Stimulated activated CD4-positive, alpha-beta T cell treated with anti-CD3 and anti-CD28 coated beads, Interleukin-2, amount 100 ng/mL, for 24 hours (primary cell): ENCODE measurements at regions not wholly inside any gene's neighbourhood (a gene's known extent, or its start where the extent isn't known, plus 50 kb on each side); places are given as distances from the start of the nearest gene placed in this dataset.
A peak's percentile ranks its signal among the peaks of the same experiment; 100 is the strongest.

Experiments
- DNase-seq, 2 donors: peaks; one replicate each; pipeline ENCODE4 v3.0.0-alpha.2; 2020

DNA sequence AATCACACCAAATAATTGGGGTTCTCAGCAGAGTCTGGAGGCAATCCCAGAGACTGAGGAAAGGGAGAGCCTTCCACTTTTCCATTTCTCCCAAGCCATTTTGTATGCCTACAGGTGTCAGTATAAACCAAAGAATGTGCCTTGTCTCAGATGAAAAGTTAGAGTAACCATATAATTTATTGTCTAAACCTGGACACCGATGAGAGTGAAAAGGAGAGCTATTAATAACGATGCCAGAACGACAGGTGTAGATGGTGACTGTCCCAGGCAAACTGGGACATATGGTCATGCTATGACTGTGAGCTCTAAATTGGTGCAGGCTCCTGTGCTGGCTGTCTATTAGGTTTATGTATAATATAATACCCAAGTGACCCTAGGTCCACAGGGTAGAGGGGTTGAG, 219.6 kb downstream of the ARHGAP12 start:
- no peak for DNase-seq

DNA sequence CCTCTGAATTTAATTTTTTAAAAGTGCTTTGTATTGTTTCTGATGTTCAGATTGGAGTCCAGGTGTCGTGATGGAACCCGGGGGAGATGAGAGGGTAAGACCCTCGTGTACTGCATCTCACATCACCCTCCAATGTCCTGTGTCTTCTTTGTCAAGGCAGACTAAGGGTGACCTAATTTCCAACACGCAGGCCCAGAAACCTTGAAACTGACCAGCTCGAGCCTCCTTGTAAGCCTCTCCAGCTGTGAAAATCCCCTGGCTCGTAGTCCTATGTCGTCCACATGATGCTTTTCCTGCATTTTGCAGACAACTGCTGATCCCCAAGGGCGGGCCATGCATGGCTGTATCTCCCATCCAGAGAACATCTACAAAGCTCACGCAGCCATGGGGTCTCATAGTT, 220.2 kb downstream of the ARHGAP12 start:
- no peak for DNase-seq

DNA sequence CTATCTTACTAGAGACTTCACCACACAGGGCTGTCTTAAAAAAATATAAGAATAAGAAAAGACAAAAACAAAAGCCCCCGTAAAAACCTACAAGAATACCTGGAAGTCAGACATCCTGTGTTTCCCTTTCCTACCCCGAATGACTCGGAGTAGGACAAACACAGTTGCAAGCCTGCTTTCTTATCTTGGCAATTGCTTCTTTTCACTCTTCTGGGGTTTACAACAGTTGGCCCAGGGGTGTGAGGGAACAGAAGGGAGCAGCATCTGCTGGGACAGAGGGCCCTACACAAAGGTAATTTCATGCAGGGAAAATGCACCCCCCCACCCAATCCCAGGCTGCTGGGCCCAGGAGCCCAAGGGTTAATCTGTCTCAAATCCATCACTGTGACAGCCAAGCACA, 220.6 kb downstream of the ARHGAP12 start:
- DNase-seq, result no peak

DNA sequence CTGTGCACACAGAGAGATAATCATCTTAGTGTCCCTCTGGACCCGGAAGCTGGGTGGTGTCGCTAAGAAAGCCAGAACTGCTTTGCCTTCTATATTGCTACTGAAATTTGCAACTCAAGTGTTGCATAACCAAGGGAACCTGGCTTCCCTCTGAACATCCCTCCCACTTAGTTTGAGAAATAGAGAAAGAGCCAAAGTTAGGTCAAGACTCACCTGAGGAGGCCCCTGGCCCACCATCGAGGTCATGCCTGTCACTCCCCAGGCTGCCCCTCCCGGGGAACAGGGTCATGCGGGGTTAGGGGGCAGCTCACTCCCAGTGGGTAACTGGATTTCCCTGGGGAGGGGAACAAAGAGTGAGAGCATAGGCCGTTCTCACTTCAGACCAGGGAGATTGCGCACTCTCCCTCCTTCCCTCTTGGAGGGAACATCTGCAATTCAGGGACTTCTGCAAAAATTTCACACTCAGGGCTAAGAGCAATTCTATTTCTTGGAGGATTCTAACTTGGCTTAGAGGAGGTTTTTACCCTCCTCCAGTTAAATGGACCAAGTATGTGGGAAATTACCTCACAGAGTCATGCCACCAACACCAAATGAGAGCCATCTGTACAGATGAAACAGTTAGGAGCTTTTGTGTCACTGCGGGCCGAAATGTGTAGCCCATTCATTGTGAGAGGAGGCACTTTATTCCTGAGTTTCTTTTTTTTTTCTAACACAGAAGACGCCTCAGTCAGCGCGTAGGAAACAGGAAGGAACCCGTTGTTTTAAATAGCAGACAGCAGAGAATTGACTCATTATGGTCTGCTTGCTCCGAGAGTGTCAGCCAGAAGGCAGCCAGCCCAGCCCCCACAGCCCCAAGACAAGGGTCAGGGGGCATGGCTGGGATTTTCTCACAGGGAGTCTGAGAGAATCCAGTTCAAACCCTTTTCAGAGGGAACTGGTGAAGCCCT, 221.3 kb downstream of the ARHGAP12 start:
- peak; percentile 54 to 55 for DNase-seq

DNA sequence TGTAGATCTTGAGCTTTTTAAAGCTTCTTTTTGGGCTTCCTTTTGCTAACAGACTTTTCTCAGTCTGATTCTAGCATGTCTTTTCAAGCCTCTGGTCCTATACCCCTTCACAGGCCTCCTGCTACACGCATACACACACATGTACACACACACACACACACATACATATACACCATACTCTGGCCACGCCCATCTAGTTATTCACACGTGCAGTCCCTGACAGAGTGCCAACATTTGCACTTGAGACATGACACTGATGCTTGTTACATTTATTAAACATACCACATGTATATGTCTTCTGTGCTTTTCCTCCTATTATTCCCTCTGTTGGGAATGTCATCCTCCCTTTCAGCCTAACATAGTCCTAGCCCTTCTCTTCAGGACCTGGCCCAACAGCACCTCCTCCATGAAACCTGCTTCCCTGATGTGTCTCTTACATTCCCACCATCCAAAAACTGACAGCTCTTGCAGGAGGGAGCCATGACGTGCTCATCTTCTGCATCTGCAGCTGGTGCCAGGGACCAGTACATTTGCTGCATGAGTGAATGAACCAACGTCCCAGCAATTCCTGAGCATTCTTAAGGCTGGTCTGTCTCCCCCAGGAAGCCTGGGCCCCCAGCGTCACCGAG, 222.1 kb downstream of the ARHGAP12 start:
- no peak for DNase-seq

DNA sequence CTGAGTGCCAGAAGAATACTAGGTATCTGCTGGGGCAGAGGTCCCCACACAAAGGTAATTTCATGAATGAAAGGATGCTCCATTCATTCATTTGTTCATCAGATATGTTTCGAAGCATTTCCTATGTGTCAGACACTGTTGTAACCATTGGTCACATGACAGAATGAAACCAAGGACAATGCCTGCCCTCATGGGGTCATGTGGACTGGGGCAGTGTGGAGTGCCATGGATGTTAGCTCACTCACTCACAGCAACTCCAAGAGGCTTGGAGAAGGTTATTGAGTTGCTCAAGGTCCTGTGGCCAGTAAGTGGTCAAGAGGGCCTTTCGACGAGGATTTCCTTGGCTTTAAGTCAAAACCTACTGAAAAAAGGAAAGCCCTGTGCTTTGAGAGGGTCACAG, 223.5 kb downstream of the ARHGAP12 start:
- DNase-seq, result no peak

DNA sequence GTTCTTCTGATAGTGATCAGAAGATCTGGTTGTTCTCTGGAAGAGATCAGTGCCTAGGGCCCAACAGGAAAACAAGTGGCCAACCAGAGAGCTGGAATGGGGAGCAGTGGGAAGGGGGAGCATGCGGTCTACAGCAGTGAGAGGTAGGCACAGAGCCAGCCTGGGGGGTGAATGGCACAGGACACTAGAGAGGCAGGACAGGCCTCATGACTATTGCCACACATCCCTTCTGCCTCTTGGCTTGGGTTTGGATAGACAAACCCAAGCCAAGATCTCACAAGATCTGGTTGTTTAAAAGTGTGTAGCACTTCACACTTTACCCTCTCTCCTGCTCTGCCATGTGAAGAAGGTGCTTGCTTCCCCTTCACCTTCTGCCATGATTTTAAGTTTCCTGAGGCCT, 224.4 kb downstream of the ARHGAP12 start:
- no peak for DNase-seq

DNA sequence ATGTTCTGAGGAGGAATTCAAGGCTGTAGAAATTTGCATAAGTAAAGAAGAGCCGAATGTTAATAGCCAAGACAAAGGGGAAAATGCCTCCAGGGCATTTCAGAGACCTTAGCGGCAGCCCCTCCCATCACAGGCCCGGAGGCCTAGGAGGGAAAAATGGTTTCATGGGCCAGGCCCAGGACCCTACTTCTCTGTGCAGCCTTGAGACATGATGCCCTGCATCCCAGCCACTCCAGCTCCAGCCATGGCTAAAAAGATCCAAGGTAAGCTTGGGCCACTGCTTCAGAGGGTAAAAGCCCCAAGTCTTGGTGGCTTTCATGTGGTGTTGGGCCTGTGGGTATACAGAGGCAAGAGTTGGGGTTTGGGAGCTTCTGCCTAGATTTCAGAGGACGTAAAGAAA, 225.7 kb downstream of the ARHGAP12 start:
- DNase-seq, result no peak

DNA sequence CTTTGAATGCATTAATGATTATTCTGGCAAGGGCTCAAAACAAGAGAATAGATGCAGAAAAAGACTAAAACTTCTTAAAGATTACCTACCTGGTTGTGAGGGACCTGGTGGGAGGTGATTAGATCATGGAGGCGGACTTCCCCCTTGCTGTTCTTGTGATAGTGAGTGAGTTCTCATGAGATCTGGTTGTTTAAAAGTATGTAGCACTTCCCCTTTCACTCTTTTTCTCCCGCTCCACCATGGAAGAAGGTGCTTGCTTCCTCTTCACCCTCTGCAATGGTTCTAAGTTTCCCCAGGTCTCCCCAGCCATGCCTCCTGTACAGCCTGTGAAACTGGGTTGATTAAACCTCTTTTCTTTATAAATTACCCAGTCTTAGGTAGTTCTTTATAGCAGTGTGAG, 226.6 kb downstream of the ARHGAP12 start:
- DNase-seq, result no peak

DNA sequence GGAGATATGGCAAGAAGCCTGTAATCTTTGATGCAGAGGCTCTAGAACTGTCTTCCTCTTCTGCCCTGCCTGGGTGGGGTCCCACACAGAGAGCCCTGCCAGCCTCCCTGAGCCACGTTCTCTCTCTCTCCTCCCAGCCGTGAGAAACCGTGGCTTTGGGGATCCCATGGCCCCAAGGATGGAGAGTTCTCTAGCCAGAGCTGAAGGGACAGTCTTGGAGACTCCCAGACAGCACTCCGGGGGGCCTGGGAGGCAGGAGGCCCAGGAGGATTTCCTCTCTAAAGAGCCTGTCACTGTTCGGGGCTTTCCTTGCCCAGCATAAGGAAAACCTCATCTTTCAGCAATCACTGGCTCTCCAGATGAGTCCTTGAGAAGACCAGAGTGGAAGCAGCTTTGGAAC, 227.1 kb downstream of the ARHGAP12 start:
- no peak for DNase-seq

DNA sequence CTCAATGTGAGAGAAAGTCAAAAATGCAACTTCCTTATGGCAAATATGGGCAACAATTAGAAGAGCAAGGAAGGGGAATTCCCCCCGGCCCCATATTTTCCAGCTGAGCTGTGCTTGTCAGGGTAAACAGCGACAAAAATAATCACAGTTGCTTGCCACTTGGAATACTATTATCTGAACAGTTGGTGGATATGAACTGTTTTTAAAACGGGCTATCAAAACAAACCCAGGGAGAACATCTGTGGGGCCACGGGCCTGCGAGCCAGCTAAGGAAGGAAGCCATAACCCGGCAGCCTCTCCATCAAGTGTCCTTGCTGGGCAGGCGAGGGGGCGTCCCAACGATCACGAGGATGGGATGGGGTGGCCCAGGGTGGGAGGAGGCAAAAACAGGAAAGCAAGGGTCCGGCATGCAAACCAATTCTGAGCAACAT, 228.4 kb downstream of the ARHGAP12 start:
- DNase-seq, result no peak

DNA sequence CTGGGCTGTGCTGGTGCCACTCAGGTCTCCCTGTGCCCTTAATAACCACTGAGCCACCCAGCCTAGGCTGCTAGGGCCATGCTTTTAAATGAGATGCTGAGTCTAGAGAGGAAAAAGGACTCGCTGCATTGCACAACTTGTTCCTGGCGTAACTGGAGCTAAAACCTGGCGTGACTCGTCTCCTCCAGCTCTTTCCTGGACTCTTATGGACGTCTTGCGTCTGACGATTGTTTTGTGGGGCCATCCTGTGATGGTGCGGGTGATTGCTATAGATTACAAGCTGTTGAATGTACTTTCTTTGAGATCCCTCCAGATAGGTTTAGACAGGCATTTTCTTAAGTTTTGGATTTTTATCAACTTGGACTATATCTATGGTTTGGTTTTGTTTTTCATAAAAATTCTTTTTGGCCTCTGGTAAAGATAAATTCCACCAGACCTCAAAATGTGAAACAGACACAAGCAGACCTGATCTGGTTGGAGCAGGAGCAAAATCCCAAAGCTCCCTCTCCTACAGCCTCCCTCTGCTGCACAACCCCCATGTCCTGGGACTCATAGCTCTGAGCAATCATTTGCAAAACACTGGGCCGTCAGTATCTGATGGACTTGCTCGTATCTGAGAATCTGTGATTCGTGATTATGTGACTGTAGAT, 230.3 kb downstream of the ARHGAP12 start:
- no peak for DNase-seq

DNA sequence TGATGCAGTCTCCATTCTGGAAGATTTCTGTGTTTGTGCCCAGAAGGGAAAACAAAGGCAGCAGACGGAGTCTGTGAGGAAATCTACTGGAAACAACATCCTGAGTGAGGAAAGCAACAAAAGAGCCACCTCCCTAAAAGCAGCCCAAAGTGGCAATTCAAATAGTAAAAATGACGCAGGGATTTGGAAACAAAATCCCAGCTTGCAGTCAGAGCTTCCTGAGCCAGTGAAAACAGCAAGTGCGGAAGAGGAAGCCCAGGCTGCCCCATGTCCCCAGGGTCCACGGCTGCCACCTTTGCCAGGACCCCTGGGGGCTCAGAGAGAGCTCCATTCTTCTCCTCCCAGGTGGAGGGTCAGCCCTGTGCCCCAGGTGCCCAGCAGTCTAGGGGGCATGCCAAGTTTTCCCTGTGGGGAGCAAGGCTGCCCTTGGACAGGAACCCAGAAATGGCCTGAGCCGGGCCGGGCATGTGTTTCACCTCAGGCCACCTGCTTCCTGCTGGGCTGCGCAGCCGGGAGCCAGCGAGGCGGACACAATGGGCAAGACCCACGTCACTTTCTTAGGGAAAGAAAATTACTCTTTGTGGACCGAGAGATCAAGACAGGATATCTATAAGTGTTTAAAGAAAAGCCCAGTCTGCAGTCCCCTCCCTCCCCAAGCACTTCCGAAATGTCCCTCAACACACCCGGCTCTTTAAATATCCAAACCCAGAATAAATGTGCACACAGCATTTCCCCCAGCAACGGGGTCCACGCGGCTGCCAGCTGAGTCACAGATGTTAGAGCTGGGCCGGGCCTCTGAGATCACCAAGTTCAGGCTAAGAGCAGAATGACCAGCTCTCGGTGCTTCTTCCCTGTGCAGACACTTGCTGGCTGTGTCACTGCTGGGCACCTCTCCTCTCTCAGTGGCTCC, 231.1 kb downstream of the ARHGAP12 start:
- DNase-seq, result no peak

DNA sequence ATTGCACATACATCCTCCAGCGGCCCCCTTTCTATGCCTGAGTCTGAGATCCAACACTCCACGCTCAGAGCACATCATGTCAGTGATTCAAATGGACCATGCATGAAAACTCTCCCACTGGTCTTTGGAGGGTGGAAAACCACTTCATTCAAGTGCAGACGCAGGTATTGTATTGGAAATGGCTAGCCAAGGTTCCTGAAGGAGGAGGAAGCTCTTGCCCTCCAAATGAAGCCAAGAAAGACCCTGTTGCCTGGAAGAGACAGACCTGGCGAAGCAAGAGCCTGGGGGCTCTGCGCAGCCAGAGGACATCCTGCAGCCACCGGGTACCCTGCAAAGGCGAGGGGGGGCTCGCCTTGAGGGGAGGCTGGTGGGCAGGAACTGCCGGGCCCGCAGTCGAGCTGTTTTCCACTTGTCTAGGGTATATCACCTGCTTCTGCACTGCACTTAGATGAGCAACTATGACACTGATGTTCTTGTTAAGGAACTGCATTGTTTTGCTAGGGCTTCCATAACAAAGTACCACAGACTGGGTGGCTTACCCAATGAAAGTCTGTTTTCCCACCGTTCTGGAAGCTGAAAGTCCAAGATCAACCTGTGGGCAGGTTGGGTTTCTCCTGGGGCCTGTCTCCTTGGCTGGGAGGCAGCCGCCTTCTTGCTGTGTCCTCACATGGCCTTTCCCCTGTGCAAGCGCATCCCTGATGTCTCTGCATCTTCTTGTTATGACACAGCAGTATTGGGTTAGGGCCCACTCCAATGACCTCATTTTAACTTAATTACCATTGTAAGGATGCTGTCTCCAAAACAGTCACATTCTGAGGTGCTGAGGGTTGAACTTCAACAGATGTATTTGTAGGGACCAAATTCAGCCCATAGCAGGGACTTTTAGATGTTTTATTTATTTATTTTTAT, 233.4 kb downstream of the ARHGAP12 start:
- no peak for DNase-seq

DNA sequence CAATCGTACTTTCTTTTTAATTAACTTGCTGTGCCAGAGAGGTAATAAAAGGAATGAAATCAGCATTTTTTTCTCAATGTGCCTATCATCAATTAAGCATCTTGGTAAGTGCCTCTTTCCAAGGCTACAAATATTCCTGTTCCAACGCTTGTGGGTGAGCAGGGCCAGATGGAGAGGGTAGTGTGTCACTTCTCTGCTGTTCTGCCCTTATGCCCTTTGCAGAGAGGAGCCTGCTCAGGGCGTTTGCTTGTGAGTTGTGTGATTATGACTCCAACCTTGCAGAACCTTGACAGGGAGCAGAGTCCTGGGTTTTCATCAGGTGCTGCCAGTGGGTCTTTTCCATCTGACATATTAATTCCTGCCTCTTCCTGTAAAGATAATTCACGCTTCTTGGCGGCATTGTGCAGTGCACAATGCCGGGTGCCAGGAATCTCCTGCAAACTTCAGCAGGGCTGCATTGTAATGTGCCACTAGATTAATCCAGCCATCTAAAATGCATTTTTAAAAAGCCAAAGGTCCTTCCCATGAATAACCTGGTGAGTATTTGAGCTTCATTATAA, 234.4 kb downstream of the ARHGAP12 start:
- DNase-seq, result no peak

DNA sequence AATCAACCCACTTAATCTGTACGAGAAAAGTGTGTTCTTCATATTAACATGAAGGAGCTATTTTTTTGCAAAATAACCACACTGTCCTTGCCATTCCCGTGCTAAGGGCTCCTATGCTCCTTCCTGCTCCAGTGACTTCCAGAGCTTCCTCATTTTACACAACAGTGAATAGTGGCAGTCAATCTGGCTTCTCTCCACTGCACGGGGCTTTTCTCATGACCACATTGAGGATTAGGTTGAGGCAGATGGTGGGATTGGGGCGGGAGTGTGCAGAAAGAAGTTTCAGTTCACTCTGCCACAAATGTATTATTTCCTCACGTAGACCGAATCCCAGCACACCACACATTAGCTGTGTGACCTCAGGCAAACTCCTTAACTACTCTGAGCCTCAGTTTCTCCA, 235.1 kb downstream of the ARHGAP12 start:
- DNase-seq, result no peak

DNA sequence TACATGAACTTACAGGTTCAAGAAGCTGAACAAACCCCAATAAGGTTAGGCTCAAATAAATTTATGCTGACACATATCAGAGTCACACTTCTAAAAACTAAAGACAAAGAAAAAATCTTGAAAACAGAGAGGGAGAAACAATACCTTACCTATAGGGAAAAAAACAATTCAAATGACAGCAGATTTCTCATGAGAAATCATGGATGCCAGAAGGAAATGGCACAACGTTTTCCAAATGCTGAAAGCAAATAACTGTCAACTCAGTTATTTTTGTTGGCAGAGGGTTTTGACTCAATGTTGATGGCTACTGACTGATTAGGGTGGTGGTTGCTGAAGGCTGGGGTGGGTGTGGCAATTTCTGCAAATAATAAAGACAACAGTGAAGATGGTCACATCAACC, 239.4 kb downstream of the ARHGAP12 start:
- DNase-seq, result no peak

DNA sequence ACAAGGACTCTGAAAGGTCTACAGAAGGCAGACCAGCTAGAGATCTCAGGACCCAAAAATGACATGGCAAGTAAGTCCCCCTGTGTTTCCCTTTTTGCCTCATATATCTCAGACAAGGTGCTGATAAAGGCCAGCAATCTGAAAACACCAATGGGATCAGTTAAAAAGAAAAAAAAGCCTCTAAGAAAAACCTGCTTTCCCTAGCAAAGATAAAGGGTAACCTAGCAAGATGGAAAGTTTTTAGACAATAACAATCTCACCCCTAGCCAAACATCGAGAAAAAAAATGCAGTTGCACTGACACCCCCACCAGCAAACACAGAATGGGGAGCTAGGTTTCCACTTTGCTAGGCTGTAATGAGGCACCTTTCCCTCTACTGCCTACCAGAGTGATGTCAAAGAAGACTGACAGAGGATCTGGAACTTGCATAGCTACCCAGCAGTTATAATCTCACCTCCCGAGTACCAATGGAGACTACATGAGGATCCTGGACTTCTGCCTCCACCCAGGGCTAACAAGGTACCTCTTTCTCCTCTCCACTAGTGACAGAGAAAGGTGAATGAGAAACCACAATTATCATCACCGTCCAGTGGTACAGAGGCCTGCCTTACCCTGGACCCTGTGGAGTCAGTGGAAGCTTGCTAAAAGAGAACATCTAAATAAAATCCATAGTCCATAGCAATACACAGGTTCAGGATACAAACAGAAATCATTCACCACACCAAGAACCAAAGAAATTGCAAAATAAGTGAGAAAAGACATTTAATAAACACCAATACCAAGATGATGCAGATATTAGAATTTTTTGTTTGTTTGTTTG, 240.8 kb downstream of the ARHGAP12 start:
- DNase-seq, result no peak

DNA sequence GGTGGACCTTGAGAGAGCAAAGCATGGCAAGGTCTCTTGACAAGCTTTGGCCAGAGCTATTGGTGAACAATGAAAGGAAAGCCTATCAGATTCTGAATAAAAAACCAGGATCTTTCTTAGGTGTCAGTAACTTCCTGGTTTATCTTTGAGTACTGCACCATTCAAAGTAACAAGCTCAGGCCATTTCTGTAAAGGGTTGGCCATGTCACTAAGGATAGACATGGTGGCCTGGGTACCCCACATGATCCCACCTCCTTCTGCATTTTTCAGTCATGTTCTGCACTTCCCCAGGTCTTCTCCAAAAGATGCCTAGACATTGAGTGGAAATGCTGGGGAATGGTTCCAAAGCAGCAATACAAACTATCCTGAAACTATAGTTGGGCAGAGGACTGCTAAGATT, 242.0 kb downstream of the ARHGAP12 start:
- DNase-seq, result no peak

DNA sequence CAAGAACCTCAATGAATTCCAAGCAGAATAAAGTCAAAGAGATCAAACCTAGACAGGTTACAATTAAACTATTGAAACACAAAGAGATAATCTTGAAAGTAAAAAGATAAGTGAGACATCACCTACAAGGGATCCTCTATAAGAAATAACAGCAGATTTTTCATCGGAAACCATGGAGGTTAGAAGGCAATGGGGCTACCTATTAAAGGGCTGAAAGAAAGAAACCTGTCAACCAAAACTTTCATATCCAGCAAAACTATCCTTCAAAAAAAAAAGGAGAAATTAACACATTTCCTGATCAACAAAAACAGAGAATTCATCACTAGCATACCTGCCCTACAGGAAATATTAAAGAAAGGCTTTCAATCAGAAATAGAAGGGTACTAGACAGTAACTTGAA, 244.9 kb downstream of the ARHGAP12 start:
- no peak for DNase-seq
